Keratinocyte (primary cell): ENCODE measurements at regions not wholly inside any gene's neighbourhood (a gene's known extent, or its start where the extent isn't known, plus 50 kb on each side); places are given as distances from the start of the nearest gene placed in this dataset.

Experiments used
- EZH2 ChIP-seq: IDR thresholded peaks from one replicate; pipeline ENCODE4 v1.6.1; 2012; ENCODE audit warnings: inconsistent platforms, mild to moderate bottlenecking, low read length, moderate library complexity
- TF ChIP-seq, protein P1 (sequence below), 3 experiments: IDR thresholded peaks in 1 of 3; conservative IDR thresholded peaks in 1 of 3; optimal IDR thresholded peaks in 1 of 3; 2 replicates in 2 of 3; 3 replicates in 1 of 3; pipeline versions ENCODE3 to v1.5.1; 2011; ENCODE audit warnings: low read length in 3 of 3, mild to moderate bottlenecking in 3 of 3, moderate library complexity in 2 of 3, control low read depth in 1 of 3, inconsistent platforms in 1 of 3; ENCODE audit not compliant: insufficient read depth in 2 of 3; ENCODE audit errors: extremely low read depth in 1 of 3

DNA sequence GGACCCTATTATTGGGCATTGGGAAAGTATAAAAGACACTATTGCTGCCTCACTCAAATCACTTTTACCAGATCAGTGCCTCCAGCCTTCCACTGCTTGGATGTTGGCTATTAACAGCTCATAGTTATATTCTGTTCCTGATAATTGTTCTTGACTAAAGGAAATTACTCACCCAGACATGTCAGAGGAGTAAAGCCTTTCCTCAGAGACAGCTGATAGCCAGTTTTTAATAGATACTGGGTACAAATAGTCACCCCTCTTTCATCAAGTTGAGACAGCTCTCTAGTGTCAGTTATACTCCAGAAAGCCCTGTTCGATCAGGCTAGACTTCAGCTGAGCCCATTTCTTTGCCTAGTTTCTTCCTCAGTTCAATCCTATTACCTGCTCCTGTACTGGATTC lies 876.1 kb upstream of the B3GALT2 start:
- TF ChIP-seq, protein P1, sequence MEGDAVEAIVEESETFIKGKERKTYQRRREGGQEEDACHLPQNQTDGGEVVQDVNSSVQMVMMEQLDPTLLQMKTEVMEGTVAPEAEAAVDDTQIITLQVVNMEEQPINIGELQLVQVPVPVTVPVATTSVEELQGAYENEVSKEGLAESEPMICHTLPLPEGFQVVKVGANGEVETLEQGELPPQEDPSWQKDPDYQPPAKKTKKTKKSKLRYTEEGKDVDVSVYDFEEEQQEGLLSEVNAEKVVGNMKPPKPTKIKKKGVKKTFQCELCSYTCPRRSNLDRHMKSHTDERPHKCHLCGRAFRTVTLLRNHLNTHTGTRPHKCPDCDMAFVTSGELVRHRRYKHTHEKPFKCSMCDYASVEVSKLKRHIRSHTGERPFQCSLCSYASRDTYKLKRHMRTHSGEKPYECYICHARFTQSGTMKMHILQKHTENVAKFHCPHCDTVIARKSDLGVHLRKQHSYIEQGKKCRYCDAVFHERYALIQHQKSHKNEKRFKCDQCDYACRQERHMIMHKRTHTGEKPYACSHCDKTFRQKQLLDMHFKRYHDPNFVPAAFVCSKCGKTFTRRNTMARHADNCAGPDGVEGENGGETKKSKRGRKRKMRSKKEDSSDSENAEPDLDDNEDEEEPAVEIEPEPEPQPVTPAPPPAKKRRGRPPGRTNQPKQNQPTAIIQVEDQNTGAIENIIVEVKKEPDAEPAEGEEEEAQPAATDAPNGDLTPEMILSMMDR (optimal IDR thresholded peaks at IDR 0.05 in 1 of 3, IDR thresholded peaks at IDR 0.05 in 1 of 3, conservative IDR thresholded peaks at IDR 0.05 in 1 of 3; ENCODE audit: extremely low read depth in 1 of 3, insufficient read depth in 2 of 3, low read length in 3 of 3), result no peak
- no peak for TF ChIP-seq EZH2
